ENCODE measurements at regions not wholly inside any gene's neighbourhood (a gene's known extent, or its start where the extent isn't known, plus 50 kb on each side); places are given as distances from the start of the nearest gene placed in this dataset.

- TF ChIP-seq MAX (IDR thresholded peaks at IDR 0.05) (no peak), TEAD4 (IDR thresholded peaks at IDR 0.05) (no peak), ZBTB7A (IDR thresholded peaks at IDR 0.05; ENCODE audit: low read depth) (no peak), EP300 (IDR thresholded peaks at IDR 0.05; ENCODE audit: borderline replicate concordance) (no peak), YY1 (IDR thresholded peaks at IDR 0.05; ENCODE audit: low read depth) (no peak), REST (IDR thresholded peaks at IDR 0.05; ENCODE audit: low read depth) (no peak)
- TF ChIP-seq, protein P1, sequence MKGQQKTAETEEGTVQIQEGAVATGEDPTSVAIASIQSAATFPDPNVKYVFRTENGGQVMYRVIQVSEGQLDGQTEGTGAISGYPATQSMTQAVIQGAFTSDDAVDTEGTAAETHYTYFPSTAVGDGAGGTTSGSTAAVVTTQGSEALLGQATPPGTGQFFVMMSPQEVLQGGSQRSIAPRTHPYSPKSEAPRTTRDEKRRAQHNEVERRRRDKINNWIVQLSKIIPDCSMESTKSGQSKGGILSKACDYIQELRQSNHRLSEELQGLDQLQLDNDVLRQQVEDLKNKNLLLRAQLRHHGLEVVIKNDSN (IDR thresholded peaks at IDR 0.05) = no peak
Measured at GRCh38 chr11:70671083-70671482, 272.8 kb downstream of the CTTN start.
